ENCODE measurements at regions not wholly inside any gene's neighbourhood (a gene's known extent, or its start where the extent isn't known, plus 50 kb on each side); places are given as distances from the start of the nearest gene placed in this dataset.

DNA sequence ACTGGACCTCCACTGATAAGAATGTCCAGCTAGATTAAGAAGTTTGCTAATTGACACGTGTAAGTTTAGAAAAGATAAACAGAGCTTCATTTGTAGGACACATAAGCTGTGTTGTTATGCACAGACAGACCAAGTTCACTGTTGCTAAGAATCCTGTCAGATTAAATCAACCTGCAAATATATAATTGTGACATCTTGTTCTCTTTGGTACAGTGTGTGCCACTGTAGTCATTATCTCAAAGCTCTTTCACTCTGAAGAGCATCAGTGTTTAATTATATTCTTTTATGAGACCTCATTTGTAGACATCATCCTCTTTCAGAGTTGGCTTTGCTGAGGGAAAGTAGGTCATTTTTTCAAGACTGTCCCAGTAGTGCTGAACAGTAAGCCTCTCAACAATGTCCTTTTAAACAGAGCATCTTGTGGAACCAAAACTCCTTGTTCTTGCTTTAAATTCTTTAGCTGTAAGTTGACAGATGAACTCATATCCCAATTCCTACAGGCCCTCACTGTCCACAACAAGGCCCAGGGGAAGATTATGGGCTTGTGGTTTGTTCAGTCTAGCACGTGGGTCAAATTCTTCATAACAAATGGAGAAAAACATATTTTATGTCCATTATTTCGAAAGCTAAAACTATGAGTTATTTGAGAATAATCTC lies 252.4 kb downstream of the HDGFL1 start:
- peak; percentile 59 for ATAC-seq (ENCODE audit: low read depth)
- H2BK20ac ChIP-seq (ENCODE audit: low read depth, low read length), result no peak overlapping the region
- H2AFZ ChIP-seq (replicated peaks; ENCODE audit: low read length, poor library complexity), result no peak overlapping the region
- no peaks in the 10 kb centered on the region for H3K9me1 ChIP-seq (ENCODE audit: insufficient read depth, low read length)
- H2BK120ac ChIP-seq (ENCODE audit: low read depth, low read length), result no peak overlapping the region
- no peak overlapping the region for H3K14ac ChIP-seq (replicated peaks; ENCODE audit: low read depth, low read length)
- H2AK9ac ChIP-seq (replicated peaks; ENCODE audit: low read depth, low read length, poor library complexity), result no peak overlapping the region
- no peaks in the 10 kb centered on the region for H3K27me3 ChIP-seq (ENCODE audit: control insufficient read depth, insufficient read depth, low read length)
- no peaks in the 10 kb centered on the region for H4K20me1 ChIP-seq (ENCODE audit: insufficient read depth, low read length)
- H4K8ac ChIP-seq (ENCODE audit: low read depth in 2 of 2, low read length in 2 of 2), result no peak overlapping the region
- H3K27ac ChIP-seq (ENCODE audit: insufficient read depth, low read length), result no peak overlapping the region
- in situ Hi-C loops (cut with MboI; ENCODE audit: low sequenced_read_pairs) (no loop called here), intact Hi-C loops (cut with micrococcal nuclease) (loop anchor here (10.0 kb wide), 3 partner anchors 397 to 677 kb away; no protein-coding TSS in a partner anchor), dilution Hi-C loops (cut with HindIII; ENCODE audit: low sequenced_read_pairs, unreplicated experiment) (no loop called here)
- CTCF ChIA-PET, result no interaction called here
- POLR2A ChIA-PET (ENCODE audit: unreplicated experiment), result no interaction called here
- H2BK15ac ChIP-seq (ENCODE audit: low read depth, low read length), result no peak overlapping the region
- peak; percentile 61 for DNase-seq
- no peak overlapping the region for H4K91ac ChIP-seq (ENCODE audit: insufficient read depth, low read depth, low read length)
- no peak overlapping the region for H3K9ac ChIP-seq (ENCODE audit: low read depth, low read length)
- H3K4me1 ChIP-seq (ENCODE audit: control insufficient read depth, insufficient read depth, low read length), result no peaks in the 10 kb centered on the region
- BruUV-seq (replicated peaks), result no TSS peak
- peak overlapping the region; percentile 7 for H2BK5ac ChIP-seq (ENCODE audit: low read depth, low read length, poor library complexity, severe bottlenecking)
- H2AK5ac ChIP-seq (ENCODE audit: low read depth, low read length), result no peak overlapping the region
- no peak overlapping the region for H3K4me3 ChIP-seq (ENCODE audit: insufficient read depth, low read depth, low read length)
- H3K9me3 ChIP-seq (ENCODE audit: control insufficient read depth, insufficient read depth, low read length), result no peaks in the 10 kb centered on the region; the same call in 1 of the 2 replicates
- no peak overlapping the region for H3K4me2 ChIP-seq (ENCODE audit: low read depth, low read length)
- H3K79me1 ChIP-seq (ENCODE audit: low read depth in 1 of 2, low read length in 2 of 2), result no peaks in the 10 kb centered on the region
- no peak overlapping the region for H4K5ac ChIP-seq (ENCODE audit: low read depth, low read length)
- no CpG with 5 or more reads among the region's 3 CpGs for WGBS, 2 experiments (ENCODE audit: extremely low coverage in 2 of 2, insufficient read length in 1 of 2)
- H3K4ac ChIP-seq (ENCODE audit: low read depth, low read length), result no peak overlapping the region
- no peak overlapping the region for H3K18ac ChIP-seq (ENCODE audit: low read depth, low read length)
- no peak overlapping the region for H3K23ac ChIP-seq (ENCODE audit: low read depth, low read length)
- no peak for TF ChIP-seq NFE2L2 (IDR thresholded peaks at IDR 0.05; ENCODE audit: low read depth, low read length)
- TF ChIP-seq RCOR1 (IDR thresholded peaks at IDR 0.05; ENCODE audit: insufficient replicate concordance, low read length), result no peak
- TF ChIP-seq, protein P1, sequence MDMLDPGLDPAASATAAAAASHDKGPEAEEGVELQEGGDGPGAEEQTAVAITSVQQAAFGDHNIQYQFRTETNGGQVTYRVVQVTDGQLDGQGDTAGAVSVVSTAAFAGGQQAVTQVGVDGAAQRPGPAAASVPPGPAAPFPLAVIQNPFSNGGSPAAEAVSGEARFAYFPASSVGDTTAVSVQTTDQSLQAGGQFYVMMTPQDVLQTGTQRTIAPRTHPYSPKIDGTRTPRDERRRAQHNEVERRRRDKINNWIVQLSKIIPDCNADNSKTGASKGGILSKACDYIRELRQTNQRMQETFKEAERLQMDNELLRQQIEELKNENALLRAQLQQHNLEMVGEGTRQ (IDR thresholded peaks at IDR 0.05; ENCODE audit: low read depth, low read length), result no peak
- no peak for TF ChIP-seq MXI1 (IDR thresholded peaks at IDR 0.05; ENCODE audit: borderline replicate concordance, low read depth, low read length)
- TF ChIP-seq POLR2A (IDR thresholded peaks at IDR 0.05; ENCODE audit: low read depth, low read length), result no peak
- TF ChIP-seq, protein P2, sequence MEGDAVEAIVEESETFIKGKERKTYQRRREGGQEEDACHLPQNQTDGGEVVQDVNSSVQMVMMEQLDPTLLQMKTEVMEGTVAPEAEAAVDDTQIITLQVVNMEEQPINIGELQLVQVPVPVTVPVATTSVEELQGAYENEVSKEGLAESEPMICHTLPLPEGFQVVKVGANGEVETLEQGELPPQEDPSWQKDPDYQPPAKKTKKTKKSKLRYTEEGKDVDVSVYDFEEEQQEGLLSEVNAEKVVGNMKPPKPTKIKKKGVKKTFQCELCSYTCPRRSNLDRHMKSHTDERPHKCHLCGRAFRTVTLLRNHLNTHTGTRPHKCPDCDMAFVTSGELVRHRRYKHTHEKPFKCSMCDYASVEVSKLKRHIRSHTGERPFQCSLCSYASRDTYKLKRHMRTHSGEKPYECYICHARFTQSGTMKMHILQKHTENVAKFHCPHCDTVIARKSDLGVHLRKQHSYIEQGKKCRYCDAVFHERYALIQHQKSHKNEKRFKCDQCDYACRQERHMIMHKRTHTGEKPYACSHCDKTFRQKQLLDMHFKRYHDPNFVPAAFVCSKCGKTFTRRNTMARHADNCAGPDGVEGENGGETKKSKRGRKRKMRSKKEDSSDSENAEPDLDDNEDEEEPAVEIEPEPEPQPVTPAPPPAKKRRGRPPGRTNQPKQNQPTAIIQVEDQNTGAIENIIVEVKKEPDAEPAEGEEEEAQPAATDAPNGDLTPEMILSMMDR (conservative IDR thresholded peaks at IDR 0.05; ENCODE audit: low read depth, low read length), result no peak
- no peak for TF ChIP-seq SMC3 (IDR thresholded peaks at IDR 0.05; ENCODE audit: low read depth, low read length)
- no peak for TF ChIP-seq RFX5 (IDR thresholded peaks at IDR 0.05; ENCODE audit: low read depth, low read length)
- no peak for TF ChIP-seq MAFK (IDR thresholded peaks at IDR 0.05; ENCODE audit: low read depth, low read length)
- no peak for TF ChIP-seq MAZ (IDR thresholded peaks at IDR 0.05; ENCODE audit: borderline replicate concordance, low read depth, low read length)
- TF ChIP-seq, protein P3, sequence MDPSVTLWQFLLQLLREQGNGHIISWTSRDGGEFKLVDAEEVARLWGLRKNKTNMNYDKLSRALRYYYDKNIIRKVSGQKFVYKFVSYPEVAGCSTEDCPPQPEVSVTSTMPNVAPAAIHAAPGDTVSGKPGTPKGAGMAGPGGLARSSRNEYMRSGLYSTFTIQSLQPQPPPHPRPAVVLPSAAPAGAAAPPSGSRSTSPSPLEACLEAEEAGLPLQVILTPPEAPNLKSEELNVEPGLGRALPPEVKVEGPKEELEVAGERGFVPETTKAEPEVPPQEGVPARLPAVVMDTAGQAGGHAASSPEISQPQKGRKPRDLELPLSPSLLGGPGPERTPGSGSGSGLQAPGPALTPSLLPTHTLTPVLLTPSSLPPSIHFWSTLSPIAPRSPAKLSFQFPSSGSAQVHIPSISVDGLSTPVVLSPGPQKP (IDR thresholded peaks at IDR 0.05; ENCODE audit: borderline replicate concordance, low read depth, low read length), result no peak
- H3K36me3 ChIP-seq (ENCODE audit: control insufficient read depth, insufficient read depth, low read length), result no peaks in the 10 kb centered on the region
- H3K56ac ChIP-seq (ENCODE audit: extremely low read depth, insufficient read depth, low read length), result no peak overlapping the region
